K562 (cell line): ENCODE measurements at regions not wholly inside any gene's neighbourhood (a gene's known extent, or its start where the extent isn't known, plus 50 kb on each side); places are given as distances from the start of the nearest gene placed in this dataset.

Experiments used
- CEBPB ChIP-seq: fragments of 450-650 bp; IDR thresholded peaks from 2 replicates; pipeline ENCODE4 v1.6.1; 2016; ENCODE audit warnings: missing genetic modification characterization, missing compliant biosample characterization
- CTCF ChIP-seq, 3 experiments: IDR thresholded peaks in 2 of 3; conservative IDR thresholded peaks in 1 of 3; 2 replicates each; pipeline ENCODE4 v1.5.1; 2011 to 2012; ENCODE audit warnings: low read length in 3 of 3, mild to moderate bottlenecking in 3 of 3, control low read depth in 2 of 3, improper control_type of control experiment in 1 of 3, inconsistent platforms in 1 of 3, low read depth in 1 of 3, mixed read lengths in 1 of 3, moderate library complexity in 1 of 3; ENCODE audit not compliant: insufficient read depth in 2 of 3
- NKRF ChIP-seq: fragments of 450-650 bp; IDR thresholded peaks from 2 replicates; pipeline ENCODE4 v1.6.1; 2016; ENCODE audit warnings: borderline replicate concordance
- NR0B1 ChIP-seq: fragments of 450-650 bp; IDR thresholded peaks from one replicate; pipeline ENCODE4 v1.6.1; 2018; ENCODE audit warnings: mild to moderate bottlenecking, moderate library complexity; ENCODE audit not compliant: partially characterized antibody
- POLR2A ChIP-seq: fragments of 450-650 bp; conservative IDR thresholded peaks from 2 replicates; pipeline ENCODE4 v1.6.1; 2016
- RBFOX2 ChIP-seq: fragments of 200-400 bp; formaldehyde crosslinking; IDR thresholded peaks from 2 replicates; pipeline ENCODE4 v1.6.1; 2017; ENCODE audit warnings: low read depth, mild to moderate bottlenecking, low read length, moderate library complexity
- REST ChIP-seq, 2 experiments: fragments of 450-650 bp; formaldehyde crosslinking in 1 of 2; IDR thresholded peaks; 2 replicates each; pipeline versions ENCODE4 v1.4.0 to v1.6.1; 2014 to 2020; ENCODE audit warnings: mild to moderate bottlenecking in 2 of 2, borderline replicate concordance in 1 of 2, low read depth in 1 of 2
- SMARCA5 ChIP-seq: fragments of 450-650 bp; IDR thresholded peaks from 2 replicates; pipeline ENCODE4 v1.6.1; 2016
- ZNF146 ChIP-seq: IDR thresholded peaks from one replicate; pipeline ENCODE4 v1.6.1; 2018; ENCODE audit warnings: missing compliant biosample characterization; ENCODE audit not compliant: unreplicated experiment
- ZNF175 ChIP-seq: fragments of 200-800 bp; sonication (Bioruptor generic); IDR thresholded peaks from 2 replicates; pipeline ENCODE4 v1.6.1; 2016; ENCODE audit warnings: low read depth, mild to moderate bottlenecking, missing genetic modification characterization, missing compliant biosample characterization

- no peak for TF ChIP-seq ZNF175 (CRISPR knock-in tag)
- no peak for TF ChIP-seq ZNF146 (CRISPR knock-in tag)
- no peak for TF ChIP-seq CTCF (IDR thresholded peaks at IDR 0.05 in 2 of 3, conservative IDR thresholded peaks at IDR 0.05 in 1 of 3; ENCODE audit: insufficient read depth in 2 of 3, low read depth in 1 of 3, low read length in 3 of 3)
- TF ChIP-seq REST (IDR thresholded peaks at IDR 0.05; ENCODE audit: borderline replicate concordance): no peak
- TF ChIP-seq REST (CRISPR knock-in tag; IDR thresholded peaks at IDR 0.05; ENCODE audit: low read depth): no peak
- TF ChIP-seq CEBPB (tag): no peak
- TF ChIP-seq POLR2A: no peak
- TF ChIP-seq SMARCA5: no peak
- no peak for TF ChIP-seq RBFOX2
- no peak for TF ChIP-seq NKRF
- TF ChIP-seq NR0B1: no peak
Measured at GRCh38 chr5:163760498-163760897, 255.1 kb downstream of the MAT2B start.
